ENCODE measurements at regions not wholly inside any gene's neighbourhood (a gene's known extent, or its start where the extent isn't known, plus 50 kb on each side); places are given as distances from the start of the nearest gene placed in this dataset.

DNA sequence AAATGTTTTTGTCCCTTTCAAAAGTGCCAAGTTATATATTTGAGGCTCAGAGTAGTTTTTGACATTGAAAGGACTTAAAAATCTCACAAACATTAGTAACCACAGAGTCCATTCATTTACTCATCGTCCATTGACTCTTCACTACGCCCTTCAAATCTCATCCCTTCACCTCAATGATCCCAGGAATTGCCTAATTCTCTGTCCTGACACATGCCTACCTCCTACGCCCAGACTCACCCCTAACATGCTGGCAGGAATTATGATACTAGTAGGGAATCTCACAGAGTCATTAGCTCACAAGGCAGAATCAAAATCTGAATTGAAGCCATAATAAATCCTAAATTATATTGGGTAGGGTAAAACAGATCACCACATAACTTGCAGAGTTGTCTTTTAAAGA is 410.1 kb downstream of the RAP2B start:
- no peak overlapping the region for H3K27ac ChIP-seq (ENCODE audit: low read length in 2 of 2)
- DNase-seq (no peak), ATAC-seq (ENCODE audit: low read depth) (no peak)
- Mint-ChIP-seq H3K4me1 (no peaks in the 10 kb centered on the region), H3K9me3 (ENCODE audit: insufficient read depth) (no peaks in the 10 kb centered on the region), H3K27me3 (peaks cover 4% of the 10 kb centered on the region), H3K4me3 (no peak overlapping the region), H3K27ac (no peak overlapping the region)
- no peaks in the 10 kb centered on the region for H3K4me1 ChIP-seq (ENCODE audit: control insufficient read depth in 2 of 2, insufficient read depth in 2 of 2, low read length in 2 of 2)
- no peaks in the 10 kb centered on the region for H3K79me2 ChIP-seq (ENCODE audit: control insufficient read depth, insufficient read depth, low read length)
- intact Hi-C loops (cut with micrococcal nuclease), result no loop called here
- H4K20me1 ChIP-seq (ENCODE audit: control insufficient read depth, insufficient read depth, low read length, poor library complexity, severe bottlenecking), result no peaks in the 10 kb centered on the region
- no peak overlapping the region for H2AFZ ChIP-seq (ENCODE audit: insufficient read depth, low read depth, low read length, poor library complexity, severe bottlenecking)
- H3K9me3 ChIP-seq (ENCODE audit: control extremely low read depth in 1 of 3, control insufficient read depth in 2 of 3, insufficient read depth in 1 of 3, low read length in 2 of 3), result no peaks in the 10 kb centered on the region
- H3K27me3 ChIP-seq (replicated peaks in 1 of 4; ENCODE audit: control extremely low read depth in 1 of 4, control insufficient read depth in 3 of 4, insufficient read depth in 4 of 4, low read length in 3 of 4), result no peaks in the 10 kb centered on the region
- H3K36me3 ChIP-seq (replicated peaks in 1 of 2; ENCODE audit: control extremely low read depth in 1 of 2, control insufficient read depth in 1 of 2, extremely low read depth in 1 of 2, insufficient read depth in 2 of 2, low read length in 1 of 2), result no peaks in the 10 kb centered on the region
- POLR2A ChIA-PET, result no interaction called here
- H3K4me2 ChIP-seq (replicated peaks; ENCODE audit: low read depth, low read length, poor library complexity, severe bottlenecking), result no peak overlapping the region
- 80% methylated on average over 1 of the region's 3 CpGs for WGBS (ENCODE audit: insufficient coverage)
- TF ChIP-seq CTCF (IDR thresholded peaks at IDR 0.05), result no peak
- CTCF ChIA-PET, result no interaction called here
- H3K4me3 ChIP-seq (ENCODE audit: control extremely low read depth in 1 of 5, extremely low read depth in 1 of 5, insufficient read depth in 1 of 5, low read depth in 2 of 5, low read length in 4 of 5), result no peak overlapping the region
- H3K9ac ChIP-seq (ENCODE audit: low read length), result no peak overlapping the region

- H3K36me3 ChIP-seq (replicated peaks in 1 of 2; ENCODE audit: control extremely low read depth in 1 of 2, control insufficient read depth in 1 of 2, extremely low read depth in 1 of 2, insufficient read depth in 2 of 2, low read length in 1 of 2), result no peaks in the 10 kb centered on the region
- no peak overlapping the region for H3K9ac ChIP-seq (ENCODE audit: low read length)
- no peaks in the 10 kb centered on the region for H4K20me1 ChIP-seq (ENCODE audit: control insufficient read depth, insufficient read depth, low read length, poor library complexity, severe bottlenecking)
- Mint-ChIP-seq H3K27ac (no peak overlapping the region), H3K9me3 (ENCODE audit: insufficient read depth) (no peaks in the 10 kb centered on the region), H3K4me3 (no peak overlapping the region), H3K4me1 (no peaks in the 10 kb centered on the region), H3K27me3 (peaks cover 4% of the 10 kb centered on the region)
- no peaks in the 10 kb centered on the region for H3K79me2 ChIP-seq (ENCODE audit: control insufficient read depth, insufficient read depth, low read length)
- no peak overlapping the region for H2AFZ ChIP-seq (ENCODE audit: insufficient read depth, low read depth, low read length, poor library complexity, severe bottlenecking)
- H3K4me2 ChIP-seq (replicated peaks; ENCODE audit: low read depth, low read length, poor library complexity, severe bottlenecking), result no peak overlapping the region
- no peak overlapping the region for H3K4me3 ChIP-seq (ENCODE audit: control extremely low read depth in 1 of 5, extremely low read depth in 1 of 5, insufficient read depth in 1 of 5, low read depth in 2 of 5, low read length in 4 of 5)
- H3K27ac ChIP-seq (ENCODE audit: low read length in 2 of 2), result no peak overlapping the region
- POLR2A ChIA-PET, result no interaction called here
- no peaks in the 10 kb centered on the region for H3K4me1 ChIP-seq (ENCODE audit: control insufficient read depth in 2 of 2, insufficient read depth in 2 of 2, low read length in 2 of 2)
- CTCF ChIA-PET, result no interaction called here
- no peaks in the 10 kb centered on the region for H3K27me3 ChIP-seq (replicated peaks in 1 of 4; ENCODE audit: control extremely low read depth in 1 of 4, control insufficient read depth in 3 of 4, insufficient read depth in 4 of 4, low read length in 3 of 4)
- TF ChIP-seq EZH2 (IDR thresholded peaks at IDR 0.05; ENCODE audit: borderline replicate concordance, insufficient read depth, low read depth, low read length, poor library complexity, severe bottlenecking) (no peak), CTCF (IDR thresholded peaks at IDR 0.05) (no peak)
- no peaks in the 10 kb centered on the region for H3K9me3 ChIP-seq (ENCODE audit: control extremely low read depth in 1 of 3, control insufficient read depth in 2 of 3, insufficient read depth in 1 of 3, low read length in 2 of 3)
- ATAC-seq (ENCODE audit: low read depth) (no peak), DNase-seq (no peak)
- WGBS (ENCODE audit: insufficient coverage), result 83% methylated on average over 1 of the region's 2 CpGs
- intact Hi-C loops (cut with micrococcal nuclease), result no loop called here
Measured at GRCh38 chr3:153572654-153573053, 410.6 kb downstream of the RAP2B start.
